Transverse colon (tissue), 4 donors: ENCODE measurements at regions not wholly inside any gene's neighbourhood (a gene's known extent, or its start where the extent isn't known, plus 50 kb on each side); places are given as distances from the start of the nearest gene placed in this dataset.

Experiments used
- CTCF ChIP-seq, 5 experiments: fragments of 200-600 bp in 3 of 5; fragments of 450-650 bp in 2 of 5; sonication (generic) in 3 of 5; IDR thresholded peaks; 1 replicate in 2 of 5; 2 replicates in 3 of 5; pipeline ENCODE4 v1.5.1; 2016 to 2017; ENCODE audit warnings: antibody characterized with exemption in 5 of 5, inconsistent platforms in 3 of 5, mild to moderate bottlenecking in 2 of 5, moderate library complexity in 1 of 5
- POLR2AphosphoS5 ChIP-seq, 3 donors: sonication (generic); formaldehyde crosslinking; IDR thresholded peaks; one replicate each; pipeline ENCODE4 v1.6.1; 2016; ENCODE audit warnings: antibody characterized with exemption in 3 of 3

GRCh38 chr22:49214976-49215375 is 612.7 kb downstream of the BRD1 start:
- no peak for TF ChIP-seq CTCF (IDR thresholded peaks at IDR 0.05)
- no peak for TF ChIP-seq POLR2AphosphoS5 (IDR thresholded peaks at IDR 0.05)
